T-helper 2 cell treated with Interferon-gamma antibody and Interleukin-4, amounts not matched to agents 5 μg/mL and 100 μg/mL, for 36 hours (primary cell): ENCODE measurements at regions not wholly inside any gene's neighbourhood (a gene's known extent, or its start where the extent isn't known, plus 50 kb on each side); places are given as distances from the start of the nearest gene placed in this dataset.

Experiments
- DNase-seq: peaks from one replicate; pipeline ENCODE4 v3.0.0; 2021; ENCODE audit warnings: low spot score
- H3K27ac Mint-ChIP-seq: one replicate; pipeline ENCODE4 v1.8.0; 2021; ENCODE audit warnings: mild to moderate bottlenecking, mixed read lengths
- H3K27me3 Mint-ChIP-seq: one replicate; pipeline ENCODE4 v1.8.0; 2021; ENCODE audit warnings: low read depth, mixed read lengths
- H3K36me3 Mint-ChIP-seq: one replicate; pipeline ENCODE4 v1.8.0; 2021; ENCODE audit warnings: low read depth, mixed read lengths
- H3K4me1 Mint-ChIP-seq: one replicate; pipeline ENCODE4 v1.8.0; 2021; ENCODE audit warnings: low read depth, mixed read lengths
- H3K4me3 Mint-ChIP-seq: one replicate; pipeline ENCODE4 v1.8.0; 2022; ENCODE audit warnings: mild to moderate bottlenecking, moderate library complexity, mixed read lengths
- H3K9me3 Mint-ChIP-seq: one replicate; pipeline ENCODE4 v1.8.0; 2021; ENCODE audit warnings: mixed read lengths

DNA sequence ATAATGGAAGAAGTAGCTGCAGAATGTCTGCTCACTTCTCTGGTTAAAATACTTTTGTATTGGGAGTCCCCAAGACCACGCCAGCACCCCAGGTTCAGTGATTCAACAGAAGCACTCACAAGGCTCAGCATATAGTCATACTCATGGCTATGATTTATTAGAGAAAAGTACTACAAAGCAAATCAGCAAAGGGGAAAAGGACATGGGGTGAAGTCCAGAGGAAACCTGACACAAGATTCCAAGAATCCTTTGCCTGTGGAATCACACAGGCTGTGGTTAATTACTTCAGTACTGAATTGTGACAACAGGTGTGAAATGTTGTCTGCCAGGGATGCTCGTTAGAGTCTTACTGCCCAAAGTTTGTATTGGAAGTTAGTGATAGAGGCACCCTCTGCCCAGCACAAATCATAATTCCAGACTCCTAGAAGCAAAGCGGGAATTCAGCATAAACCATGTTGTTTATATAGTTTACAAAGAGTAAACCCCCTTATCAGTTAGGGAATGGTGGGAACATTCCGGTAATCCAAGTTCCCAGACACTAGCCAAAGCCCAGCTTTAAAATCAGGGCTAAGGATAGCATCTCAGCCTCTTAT, 79.4 kb downstream of the HYCC1 start:
- H3K27me3 Mint-ChIP-seq = no peaks in the 10 kb centered on the region
- H3K4me1 Mint-ChIP-seq = no peaks in the 10 kb centered on the region
- H3K27ac Mint-ChIP-seq = no peak overlapping the region
- DNase-seq = no peak
- peaks cover 3% of the 10 kb centered on the region for H3K36me3 Mint-ChIP-seq
- peaks cover 7% of the 10 kb centered on the region for H3K9me3 Mint-ChIP-seq
- no peak overlapping the region for H3K4me3 Mint-ChIP-seq

GRCh38 chr7:22934023-22934422, 79.9 kb downstream of the HYCC1 start:
- Mint-ChIP-seq H3K4me1 (no peaks in the 10 kb centered on the region), H3K9me3 (peaks cover 7% of the 10 kb centered on the region), H3K36me3 (peaks cover 3% of the 10 kb centered on the region), H3K4me3 (no peak overlapping the region), H3K27me3 (no peaks in the 10 kb centered on the region), H3K27ac (no peak overlapping the region)
- DNase-seq = no peak

DNA sequence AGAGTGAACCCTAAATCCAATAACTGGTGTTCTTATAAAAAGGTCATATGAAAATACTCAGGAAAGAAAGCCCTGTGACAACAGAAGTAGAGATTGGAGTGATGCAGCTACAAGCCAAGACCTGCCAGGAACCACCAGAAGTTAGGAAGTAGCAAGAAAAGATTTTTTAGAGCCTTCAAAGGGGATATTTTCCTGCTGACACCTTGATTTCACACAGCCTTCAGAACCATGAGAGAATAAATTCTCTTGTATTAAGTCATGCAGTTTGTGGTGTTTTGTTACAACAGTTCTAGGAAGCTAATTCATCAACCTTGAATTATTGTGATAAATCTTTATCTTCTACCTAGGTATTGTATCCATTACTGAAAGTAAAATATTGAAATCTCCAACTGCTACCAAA, 81.0 kb downstream of the HYCC1 start:
- no peaks in the 10 kb centered on the region for H3K4me1 Mint-ChIP-seq
- H3K4me3 Mint-ChIP-seq = no peak overlapping the region
- no peak overlapping the region for H3K27ac Mint-ChIP-seq
- H3K27me3 Mint-ChIP-seq = no peaks in the 10 kb centered on the region
- no peak for DNase-seq
- peaks cover 7% of the 10 kb centered on the region for H3K9me3 Mint-ChIP-seq
- peaks cover 3% of the 10 kb centered on the region for H3K36me3 Mint-ChIP-seq

DNA sequence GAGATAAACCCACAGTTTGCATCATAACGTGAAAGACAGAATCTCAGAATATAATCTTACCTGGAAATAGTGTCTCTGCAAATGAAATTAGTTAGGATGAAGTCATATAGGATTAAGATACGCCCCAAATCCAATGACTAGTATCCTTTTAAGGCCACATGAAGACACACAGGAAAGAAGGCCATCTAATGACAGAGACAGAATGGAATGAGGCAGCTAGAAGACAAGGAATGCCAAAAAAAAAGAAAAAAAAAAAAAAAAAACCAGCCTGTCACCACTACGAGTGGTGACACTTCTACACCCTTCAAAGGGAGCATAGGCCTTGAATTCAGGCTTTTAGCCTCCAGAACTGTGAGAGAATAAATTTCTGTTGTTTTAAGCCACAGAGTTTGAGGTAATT, 82.9 kb downstream of the HYCC1 start:
- Mint-ChIP-seq H3K9me3 (peaks cover 7% of the 10 kb centered on the region), H3K27me3 (peaks cover 2% of the 10 kb centered on the region), H3K4me3 (no peak overlapping the region), H3K27ac (no peak overlapping the region), H3K36me3 (peaks cover 3% of the 10 kb centered on the region), H3K4me1 (no peaks in the 10 kb centered on the region)
- no peak for DNase-seq

DNA sequence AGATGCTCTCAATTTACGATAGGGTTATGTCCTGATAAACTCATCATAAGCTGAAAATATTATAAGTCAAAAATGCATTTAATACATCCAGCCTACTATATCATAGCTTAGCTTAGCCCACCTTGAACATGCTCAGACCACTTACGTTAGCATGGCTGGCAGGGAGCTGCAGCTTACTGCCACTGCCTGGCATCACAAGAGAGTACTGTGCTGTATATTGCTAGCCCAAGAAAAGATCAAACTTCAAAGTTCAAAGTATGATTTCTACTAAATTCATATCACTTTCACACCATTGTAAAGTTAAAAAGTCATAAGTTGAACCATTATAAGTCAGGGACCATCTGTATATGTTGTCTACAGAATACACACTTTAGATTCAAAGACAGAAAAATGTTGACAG, 91.6 kb downstream of the HYCC1 start:
- Mint-ChIP-seq H3K27me3 (peaks cover under 1% of the 10 kb centered on the region), H3K9me3 (peaks cover 9% of the 10 kb centered on the region), H3K36me3 (peaks cover 2% of the 10 kb centered on the region), H3K27ac (no peak overlapping the region), H3K4me1 (no peaks in the 10 kb centered on the region), H3K4me3 (no peak overlapping the region)
- DNase-seq = no peak

GRCh38 chr7:22921386-22922086, 92.4 kb downstream of the HYCC1 start:
- Mint-ChIP-seq H3K27me3 (no peaks in the 10 kb centered on the region), H3K4me1 (no peaks in the 10 kb centered on the region), H3K4me3 (no peak overlapping the region), H3K36me3 (peaks cover 2% of the 10 kb centered on the region), H3K27ac (no peak overlapping the region), H3K9me3 (peaks cover 9% of the 10 kb centered on the region)
- DNase-seq = no peak

DNA sequence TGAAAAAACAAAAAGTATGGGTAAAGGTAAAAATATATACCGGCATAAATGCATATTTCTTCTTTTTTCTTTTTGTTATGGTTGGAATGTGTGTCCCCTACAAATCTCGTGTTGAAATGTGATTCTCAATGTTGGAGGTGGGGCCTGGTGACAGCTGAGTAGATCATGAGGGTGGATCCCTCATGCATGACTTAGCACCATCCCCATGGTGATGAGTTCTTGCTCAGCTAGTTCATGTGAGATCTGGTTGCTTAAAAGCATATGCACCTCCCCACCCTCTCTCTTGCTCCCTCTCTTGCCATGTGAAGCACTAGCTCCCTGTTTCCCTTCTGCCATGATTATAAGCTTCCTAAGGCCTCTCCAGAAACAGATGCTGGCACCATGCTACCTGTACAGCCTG, 93.3 kb downstream of the HYCC1 start:
- no peaks in the 10 kb centered on the region for H3K27me3 Mint-ChIP-seq
- peaks cover 9% of the 10 kb centered on the region for H3K9me3 Mint-ChIP-seq
- H3K4me1 Mint-ChIP-seq = no peaks in the 10 kb centered on the region
- DNase-seq = no peak
- peaks cover 2% of the 10 kb centered on the region for H3K36me3 Mint-ChIP-seq
- H3K4me3 Mint-ChIP-seq = no peak overlapping the region
- no peak overlapping the region for H3K27ac Mint-ChIP-seq

- H3K36me3 Mint-ChIP-seq = no peaks in the 10 kb centered on the region
- peaks cover 15% of the 10 kb centered on the region for H3K9me3 Mint-ChIP-seq
- no peak overlapping the region for H3K4me3 Mint-ChIP-seq
- no peak for DNase-seq
- H3K4me1 Mint-ChIP-seq = no peaks in the 10 kb centered on the region
- no peaks in the 10 kb centered on the region for H3K27me3 Mint-ChIP-seq
- H3K27ac Mint-ChIP-seq = no peak overlapping the region
These were observed 90.5 kb upstream of the TOMM7 start for GRCh38 chr7:22913158-22913557.

GRCh38 chr7:22911889-22912288, 89.2 kb upstream of the TOMM7 start:
- H3K27ac Mint-ChIP-seq = no peak overlapping the region
- DNase-seq = no peak
- H3K4me3 Mint-ChIP-seq = no peak overlapping the region
- no peaks in the 10 kb centered on the region for H3K27me3 Mint-ChIP-seq
- peaks cover 15% of the 10 kb centered on the region for H3K9me3 Mint-ChIP-seq
- no peaks in the 10 kb centered on the region for H3K4me1 Mint-ChIP-seq
- no peaks in the 10 kb centered on the region for H3K36me3 Mint-ChIP-seq

DNA sequence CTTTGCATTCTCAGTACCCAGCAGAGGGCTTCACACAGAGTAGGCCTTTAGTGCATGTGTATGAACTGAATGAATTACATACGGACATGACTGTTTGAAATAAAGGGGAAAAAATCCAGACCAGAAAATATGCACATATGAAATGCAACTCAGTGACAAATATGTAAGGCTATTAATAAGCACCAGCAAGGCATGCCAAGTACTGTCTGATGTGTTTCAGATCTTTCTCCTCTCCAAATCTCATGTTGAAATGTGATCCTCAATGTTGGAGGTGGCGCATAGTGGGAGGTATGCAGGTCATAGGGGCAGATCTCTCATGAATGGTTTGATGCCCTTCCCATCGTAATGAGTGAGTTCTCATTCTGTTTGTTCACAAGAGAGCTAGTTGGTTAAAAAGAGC, 87.3 kb upstream of the TOMM7 start:
- H3K9me3 Mint-ChIP-seq = peaks cover 15% of the 10 kb centered on the region
- DNase-seq = no peak
- H3K27ac Mint-ChIP-seq = no peak overlapping the region
- H3K4me1 Mint-ChIP-seq = no peaks in the 10 kb centered on the region
- H3K4me3 Mint-ChIP-seq = no peak overlapping the region
- no peaks in the 10 kb centered on the region for H3K27me3 Mint-ChIP-seq
- no peaks in the 10 kb centered on the region for H3K36me3 Mint-ChIP-seq

DNA sequence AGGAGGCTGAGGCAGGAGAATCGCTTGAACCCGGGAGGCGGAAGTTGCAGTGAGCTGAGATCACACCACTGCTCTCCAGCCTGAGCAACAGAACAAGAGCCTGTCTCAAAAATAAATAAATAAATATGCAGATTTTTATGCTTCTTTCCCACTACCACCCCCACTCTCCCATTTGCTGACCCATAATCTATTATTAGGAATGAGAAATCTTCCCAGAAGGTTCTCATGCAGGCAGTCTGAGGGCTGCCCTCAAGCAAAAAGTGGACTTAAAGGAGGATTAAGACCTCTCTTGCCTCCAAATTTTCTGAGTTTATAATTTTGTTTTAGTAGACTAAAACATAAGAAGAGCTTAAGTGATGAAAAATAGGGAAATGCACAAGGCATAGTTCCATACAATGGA, 85.2 kb upstream of the TOMM7 start:
- H3K36me3 Mint-ChIP-seq = no peaks in the 10 kb centered on the region
- H3K4me1 Mint-ChIP-seq = no peaks in the 10 kb centered on the region
- no peak for DNase-seq
- H3K9me3 Mint-ChIP-seq = no peaks in the 10 kb centered on the region
- no peak overlapping the region for H3K27ac Mint-ChIP-seq
- no peak overlapping the region for H3K4me3 Mint-ChIP-seq
- peaks cover under 1% of the 10 kb centered on the region for H3K27me3 Mint-ChIP-seq

GRCh38 chr7:22900784-22901183, 78.1 kb upstream of the TOMM7 start:
- H3K9me3 Mint-ChIP-seq = no peaks in the 10 kb centered on the region
- peaks cover 7% of the 10 kb centered on the region for H3K4me1 Mint-ChIP-seq
- peaks cover 6% of the 10 kb centered on the region for H3K27me3 Mint-ChIP-seq
- no peaks in the 10 kb centered on the region for H3K36me3 Mint-ChIP-seq
- H3K27ac Mint-ChIP-seq = no peak overlapping the region
- no peak overlapping the region for H3K4me3 Mint-ChIP-seq
- no peak for DNase-seq

- Mint-ChIP-seq H3K27ac (no peak overlapping the region), H3K4me1 (peaks cover 7% of the 10 kb centered on the region), H3K36me3 (no peaks in the 10 kb centered on the region), H3K9me3 (no peaks in the 10 kb centered on the region), H3K4me3 (no peak overlapping the region), H3K27me3 (peaks cover 6% of the 10 kb centered on the region)
- no peak for DNase-seq
These were observed 77.5 kb upstream of the TOMM7 start for GRCh38 chr7:22900101-22900500.

- no peak for DNase-seq
- no peak overlapping the region for H3K4me3 Mint-ChIP-seq
- peaks cover 12% of the 10 kb centered on the region for H3K4me1 Mint-ChIP-seq
- no peaks in the 10 kb centered on the region for H3K36me3 Mint-ChIP-seq
- no peaks in the 10 kb centered on the region for H3K9me3 Mint-ChIP-seq
- peaks cover 4% of the 10 kb centered on the region for H3K27me3 Mint-ChIP-seq
- no peak overlapping the region for H3K27ac Mint-ChIP-seq
These were observed 74.3 kb upstream of the TOMM7 start for GRCh38 chr7:22896917-22897316.

GRCh38 chr7:22895828-22896165, 73.1 kb upstream of the TOMM7 start:
- Mint-ChIP-seq H3K36me3 (no peaks in the 10 kb centered on the region), H3K27me3 (no peaks in the 10 kb centered on the region), H3K9me3 (no peaks in the 10 kb centered on the region), H3K27ac (no peak overlapping the region), H3K4me1 (peaks cover 12% of the 10 kb centered on the region), H3K4me3 (no peak overlapping the region)
- DNase-seq = no peak
